Activated CD4-positive, alpha-beta T cell treated with anti-CD3 and anti-CD28 coated beads, Interleukin-2, amount 50 U/mL, for 24 hours (primary cell): ENCODE measurements at regions not wholly inside any gene's neighbourhood (a gene's known extent, or its start where the extent isn't known, plus 50 kb on each side); places are given as distances from the start of the nearest gene placed in this dataset.

ENCODE experiments used
- DNase-seq, 2 donors: peaks; one replicate each; pipeline ENCODE4 v3.0.0-alpha.2; 2020; ENCODE audit warnings: low read depth in 1 of 2, low spot score in 1 of 2

DNA sequence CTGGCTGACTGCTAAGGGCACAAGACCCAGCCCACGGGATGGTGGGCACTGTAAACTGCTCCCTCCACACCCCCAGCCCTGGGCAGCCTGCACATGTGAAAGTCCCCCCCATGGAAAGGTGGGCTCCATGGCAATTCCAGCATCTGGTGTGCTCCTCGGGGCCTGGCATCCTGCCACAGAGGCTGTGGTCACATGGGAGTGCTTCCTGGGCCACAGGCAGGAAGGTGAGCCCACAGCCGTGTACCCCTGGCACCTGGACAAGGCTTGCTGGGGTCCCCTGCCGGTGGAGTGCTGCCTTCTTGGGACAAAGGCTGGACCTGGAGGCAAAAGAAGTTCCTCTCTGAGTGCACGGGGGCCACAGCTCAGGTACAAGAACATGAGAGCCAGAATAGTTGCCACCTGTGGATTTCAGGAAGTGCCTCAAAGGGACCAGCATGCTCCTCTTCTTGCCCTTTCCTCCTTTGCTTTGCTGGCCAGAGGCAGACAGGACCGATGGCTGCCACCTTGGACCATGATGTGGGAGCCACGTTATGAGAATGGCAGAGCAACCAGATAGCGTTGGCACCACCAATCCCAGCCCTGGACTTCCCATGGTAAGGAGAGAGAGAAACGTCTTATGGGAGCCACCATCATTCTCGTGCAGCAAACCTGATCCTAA lies 120.2 kb upstream of the MLN start:
- no peak for DNase-seq

- no peak for DNase-seq
Measured at GRCh38 chr6:33921745-33922144, 117.9 kb upstream of the MLN start.

DNA sequence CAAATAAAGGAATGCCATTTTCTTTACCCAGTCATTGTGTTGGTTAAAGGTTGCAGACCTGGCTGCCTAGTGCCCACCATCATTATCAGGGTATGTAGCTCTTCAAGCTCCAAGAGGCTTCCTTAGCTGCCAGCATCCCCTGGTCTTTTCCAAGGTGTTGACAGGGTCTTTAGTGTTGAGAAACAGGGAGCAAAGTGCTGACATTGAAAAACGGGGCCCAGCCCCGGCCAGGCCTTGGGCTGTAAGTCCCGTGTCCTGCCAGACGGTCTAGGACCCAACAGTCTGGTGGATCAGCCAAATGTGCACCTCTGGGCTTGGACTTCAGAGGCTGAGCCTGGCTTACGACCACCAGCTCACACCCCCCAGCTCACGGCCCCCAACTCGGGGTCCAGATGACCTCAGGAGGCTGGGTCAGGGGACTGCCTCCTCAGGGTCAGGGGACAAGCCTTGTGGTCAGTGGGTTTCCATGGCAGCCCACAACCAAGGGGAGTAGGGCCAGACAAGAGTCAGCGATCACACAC lies 114.4 kb upstream of the MLN start:
- DNase-seq: no peak

GRCh38 chr6:33915134-33915533 lies 111.3 kb upstream of the MLN start:
- DNase-seq: no peak

DNA sequence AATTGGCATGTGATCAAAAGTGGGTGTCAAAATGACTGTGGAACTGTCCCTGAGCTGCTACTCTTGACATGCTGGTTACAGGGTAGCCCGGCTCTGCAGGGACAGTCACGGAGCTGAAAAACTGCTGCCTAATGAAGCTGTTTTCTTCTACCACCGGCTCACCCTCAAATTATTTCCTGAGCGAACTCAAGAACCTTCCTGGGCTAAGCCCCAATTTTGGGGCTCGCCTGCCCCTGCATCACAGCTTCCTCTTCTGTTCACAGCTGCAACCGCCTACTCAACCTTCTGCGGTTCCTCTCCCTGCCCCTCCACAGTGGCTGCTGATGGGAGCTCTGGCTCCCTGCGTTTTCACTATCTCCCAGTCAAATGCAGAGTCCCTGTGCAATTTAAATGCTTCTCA lies 110.8 kb upstream of the MLN start:
- peak in 1 of 2 donors; percentile 30 for DNase-seq

DNA sequence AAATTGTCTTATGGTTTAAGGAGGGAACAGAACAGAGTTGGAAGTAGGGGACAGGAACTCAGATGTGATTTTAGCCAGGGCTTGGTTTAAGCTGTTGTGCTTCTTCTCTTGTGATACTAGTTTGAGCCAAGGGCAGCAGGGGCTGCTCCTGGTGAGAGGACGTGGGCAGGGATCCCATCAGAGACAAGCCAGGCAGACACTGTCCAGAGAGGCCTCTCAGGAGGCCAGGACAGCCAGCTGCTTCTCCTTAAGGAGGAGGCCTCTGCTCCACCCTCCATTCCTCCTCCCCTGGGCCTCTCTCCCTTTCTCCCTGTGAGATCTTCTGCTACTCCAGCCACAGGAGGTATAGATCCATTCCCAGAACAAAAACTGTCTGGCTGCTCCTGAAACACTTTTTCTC lies 108.4 kb upstream of the MLN start:
- no peak for DNase-seq

GRCh38 chr6:33911488-33911887 lies 107.7 kb upstream of the MLN start:
- no peak for DNase-seq

DNA sequence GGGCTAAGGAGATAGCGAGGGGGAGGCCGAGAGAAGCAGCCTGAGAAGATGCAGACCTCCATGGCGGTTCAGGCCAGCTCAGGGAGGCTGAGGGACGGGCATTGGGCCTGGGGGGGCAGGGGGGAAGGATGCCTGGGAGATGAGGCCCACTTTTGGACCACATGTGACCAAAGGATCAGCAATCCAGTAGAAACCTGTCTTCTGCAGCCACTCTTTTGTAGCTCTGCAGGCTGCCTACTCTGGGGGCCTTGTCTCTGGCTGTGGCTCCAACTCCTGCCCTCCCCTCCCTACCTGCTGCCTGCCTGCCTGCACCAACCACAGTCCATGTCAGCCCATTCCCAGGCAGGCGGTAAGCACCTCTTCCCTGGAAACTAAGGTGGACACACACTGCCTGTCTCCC lies 106.8 kb upstream of the MLN start:
- no peak for DNase-seq

GRCh38 chr6:33909737-33910136 lies 105.9 kb upstream of the MLN start:
- DNase-seq: no peak

DNA sequence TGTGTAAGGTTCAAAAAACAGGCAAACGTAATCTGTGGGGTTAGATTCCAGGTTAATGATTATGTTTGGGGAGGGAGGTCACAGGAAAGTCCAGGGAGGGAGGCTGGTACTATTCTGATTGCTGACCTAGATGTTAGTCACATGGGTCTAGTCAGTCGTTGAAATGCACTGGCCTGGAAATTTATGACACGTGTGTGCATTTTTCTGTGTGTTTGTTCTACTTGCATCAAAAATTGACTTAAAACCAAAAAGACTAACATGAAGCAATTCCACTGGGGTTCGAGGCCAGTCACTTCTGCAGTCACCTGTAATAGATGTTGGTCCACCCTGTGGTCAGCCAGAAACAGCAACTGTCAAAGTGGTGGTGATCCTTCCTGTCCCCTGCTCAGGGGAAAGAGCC lies 104.2 kb upstream of the MLN start:
- no peak for DNase-seq

GRCh38 chr6:33907227-33907626 lies 103.4 kb upstream of the MLN start:
- no peak for DNase-seq

DNA sequence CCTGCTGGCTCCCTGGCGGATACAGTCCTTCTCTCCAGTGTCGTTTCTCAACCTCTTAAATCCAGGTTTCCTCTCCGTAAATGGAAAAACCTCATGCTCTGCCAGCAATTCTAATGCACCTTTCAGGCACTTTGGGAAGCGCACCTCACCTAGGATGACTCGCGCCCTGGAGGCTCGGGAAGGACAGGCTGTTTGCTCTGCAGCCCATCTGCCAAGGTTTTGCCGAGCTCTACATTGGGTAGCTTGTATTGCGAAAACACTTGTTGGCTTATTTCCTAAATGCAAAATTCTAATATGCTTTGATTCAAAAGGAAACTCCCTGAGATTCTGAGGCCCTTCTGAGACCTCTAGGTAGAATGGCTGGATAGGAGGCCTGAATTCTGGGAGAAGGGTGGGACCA lies 102.6 kb upstream of the MLN start:
- DNase-seq: no peak

DNA sequence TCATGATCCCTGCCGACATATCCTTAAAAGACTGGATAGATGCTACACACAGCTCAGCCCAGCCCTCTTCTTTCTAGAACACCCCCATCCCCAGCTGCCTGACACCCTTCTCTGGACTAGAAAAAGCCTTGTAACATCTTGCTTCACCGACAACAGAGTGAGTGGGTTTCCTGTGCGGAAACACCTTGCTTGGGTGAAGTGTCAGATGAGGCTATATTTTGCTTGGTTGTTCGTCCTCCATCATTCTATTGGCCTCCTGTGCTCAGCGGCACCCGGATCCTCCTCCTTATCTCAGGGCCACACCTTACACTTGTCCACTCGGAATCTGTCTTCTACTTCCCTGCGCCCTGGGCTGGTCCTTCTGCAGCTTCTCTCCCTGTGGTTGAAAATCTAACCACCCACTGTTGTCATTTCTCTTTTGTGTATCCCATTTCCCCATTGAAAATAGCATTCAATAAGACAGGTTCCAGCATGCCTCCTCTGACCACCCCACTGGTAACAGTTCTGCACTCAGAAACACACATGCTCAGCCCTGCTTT lies 101.3 kb upstream of the MLN start:
- peak in 1 of 2 donors; percentile 15 for DNase-seq

DNA sequence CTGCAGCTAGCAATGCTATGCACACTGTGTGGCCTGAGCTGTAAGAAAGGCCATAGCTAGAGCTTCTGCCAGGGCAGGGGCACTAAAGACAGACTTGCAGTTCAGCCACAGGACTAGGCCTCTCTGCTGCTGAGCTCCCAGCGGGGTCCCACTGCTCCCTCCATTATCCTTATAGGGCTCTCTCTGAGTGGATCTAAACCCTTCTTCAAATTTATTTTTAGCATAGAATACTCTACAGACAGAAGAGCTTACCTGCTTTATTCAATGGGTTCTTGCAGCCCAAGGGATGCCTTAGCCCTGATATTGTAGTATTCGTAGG lies 100.9 kb upstream of the MLN start:
- no peak for DNase-seq

DNA sequence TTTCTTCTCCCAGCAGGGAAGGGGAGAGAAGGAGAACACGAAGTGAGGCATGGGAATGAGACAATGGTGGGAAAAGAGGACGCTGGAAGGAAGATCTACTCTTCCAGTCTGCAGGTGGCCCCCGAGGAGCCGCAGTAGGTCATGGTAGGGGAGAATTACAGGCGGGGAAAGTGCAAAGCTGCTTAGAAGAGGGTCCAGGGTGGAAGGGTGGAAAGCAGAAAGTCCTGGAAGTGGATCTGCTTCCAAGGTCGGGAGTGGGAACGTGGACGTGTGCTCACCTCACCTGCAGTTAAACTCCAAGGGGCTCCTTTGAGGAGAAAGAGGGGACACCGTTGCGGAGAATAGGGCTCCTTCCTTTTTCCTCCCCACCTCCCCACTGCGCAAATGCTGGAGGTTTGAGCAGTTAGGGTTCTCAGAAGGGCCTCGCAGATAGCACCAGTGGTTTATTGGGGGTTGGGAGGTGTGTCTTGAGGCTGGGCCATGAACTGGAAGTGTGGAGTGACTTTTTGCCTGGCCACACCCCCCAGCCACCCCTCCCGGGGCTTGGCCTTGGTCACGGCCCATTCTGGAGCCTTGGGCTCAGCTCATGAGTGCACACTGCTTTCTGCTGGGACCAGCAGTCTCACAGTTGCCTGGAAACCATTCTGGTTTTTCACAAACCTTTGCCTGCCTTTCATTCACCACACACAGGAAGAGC lies 100.4 kb upstream of the MLN start:
- peak in 1 of 2 donors; percentile 33 for DNase-seq

GRCh38 chr6:33903579-33903978 lies 99.8 kb upstream of the MLN start:
- DNase-seq: no peak

DNA sequence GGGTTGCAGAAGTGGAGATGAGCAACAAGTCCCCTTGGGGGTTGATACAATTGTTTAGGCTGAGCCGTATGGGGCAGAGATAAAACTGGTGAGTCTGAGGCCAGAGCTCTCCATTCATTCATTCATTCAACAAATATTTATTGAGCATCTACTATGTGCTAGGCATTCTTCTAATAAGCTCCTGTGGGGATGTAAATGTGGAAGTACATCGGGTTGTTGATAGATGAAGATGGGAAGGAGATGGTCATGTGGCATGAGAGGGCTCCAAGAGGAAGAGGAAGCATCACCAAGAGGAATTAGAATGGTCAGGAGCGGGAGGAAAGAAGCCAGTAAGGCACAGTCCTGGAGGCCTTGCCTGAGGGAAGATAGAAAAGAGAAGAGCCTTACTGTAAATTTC lies 98.7 kb upstream of the MLN start:
- no peak for DNase-seq

- DNase-seq: no peak
Measured at GRCh38 chr6:33901822-33902456, 98.1 kb upstream of the MLN start.

DNA sequence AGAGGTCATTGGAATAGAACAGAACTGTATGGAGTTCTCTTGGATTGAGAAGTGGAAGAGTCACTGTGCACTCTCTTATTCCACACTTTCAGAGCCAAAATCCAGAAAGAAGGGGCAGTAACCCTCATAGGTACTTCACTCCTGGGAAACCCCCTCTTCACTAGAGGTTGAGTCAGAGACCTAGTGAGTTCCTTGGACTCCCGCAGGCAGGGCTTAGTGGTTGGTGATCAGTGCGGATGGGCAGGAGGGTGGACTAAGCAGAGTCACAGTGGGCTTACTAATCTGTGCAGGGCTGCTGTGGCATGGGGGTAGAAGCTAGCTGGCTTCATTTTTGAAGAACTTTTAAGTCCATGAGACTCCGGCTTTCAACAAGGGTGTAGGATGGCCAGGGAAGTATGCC lies 95.0 kb upstream of the MLN start:
- DNase-seq: no peak

DNA sequence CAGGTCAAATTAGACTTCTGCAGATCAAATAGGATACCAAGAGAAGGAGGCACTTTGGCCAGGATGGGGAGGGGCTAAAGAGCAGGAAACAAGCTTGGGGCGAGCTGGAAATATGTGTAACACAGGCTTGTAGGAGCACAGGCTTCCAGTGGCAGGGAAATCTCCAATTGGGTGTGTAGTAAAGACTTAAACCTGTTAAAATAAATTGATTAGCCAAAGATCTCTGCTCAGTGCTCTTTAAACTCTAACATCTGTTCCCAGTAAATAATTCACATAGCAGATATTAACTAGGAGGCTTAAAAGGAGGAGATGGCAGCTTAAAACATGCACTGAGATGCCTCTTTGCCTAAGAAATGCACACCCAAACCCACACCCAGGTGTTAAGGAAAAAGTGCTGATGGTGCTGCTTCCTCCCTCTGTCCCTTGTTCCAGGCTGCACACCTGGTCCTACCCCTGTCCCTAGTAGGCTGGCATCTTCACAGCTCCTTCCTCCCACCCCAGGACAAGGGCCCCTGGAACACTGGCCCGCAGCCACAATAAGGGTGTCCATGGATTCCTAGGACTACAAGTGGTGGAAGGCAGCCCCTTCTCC lies 93.5 kb upstream of the MLN start:
- DNase-seq: no peak

DNA sequence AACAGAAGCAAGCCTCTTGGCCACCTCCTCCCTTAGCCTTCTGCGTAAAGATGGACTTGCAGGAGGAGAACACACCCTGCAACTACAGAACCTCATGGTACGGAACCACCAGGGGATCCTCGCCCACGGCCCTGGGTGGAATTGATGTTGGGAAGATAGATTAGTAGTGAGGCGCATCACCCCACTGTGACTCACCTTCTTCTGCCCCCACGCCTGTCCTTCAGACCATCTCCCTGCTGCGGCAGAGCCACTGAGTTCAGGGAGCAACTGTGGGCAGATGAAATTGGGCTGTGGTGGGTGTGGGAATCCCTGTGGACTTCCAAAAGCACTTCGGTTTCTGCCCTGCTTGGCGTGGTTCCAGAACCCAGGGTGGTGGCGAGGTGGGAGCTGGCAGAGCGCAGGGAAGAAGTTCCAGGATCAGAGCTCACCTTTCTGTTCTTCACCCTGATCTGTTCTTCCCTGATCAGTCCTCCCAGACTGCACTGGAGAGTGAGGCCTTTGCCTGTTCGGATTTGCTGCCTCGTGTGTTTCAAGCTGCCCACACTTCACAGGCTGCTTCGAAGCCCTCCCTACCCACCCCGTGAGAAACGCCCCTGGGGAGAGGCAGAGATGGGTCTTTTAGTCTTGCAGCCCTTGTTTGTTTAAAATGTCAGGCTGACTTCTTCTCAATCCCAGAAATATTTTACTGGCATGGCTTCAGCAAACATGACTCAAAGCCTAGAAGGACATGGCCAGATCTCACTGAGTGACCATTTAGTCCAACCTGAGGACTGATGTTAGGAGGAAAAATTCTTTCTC lies 92.8 kb upstream of the MLN start:
- no peak for DNase-seq
